HepG2 (cell line): ENCODE measurements at regions not wholly inside any gene's neighbourhood (a gene's known extent, or its start where the extent isn't known, plus 50 kb on each side); places are given as distances from the start of the nearest gene placed in this dataset.

Experiments
- ATAC-seq: fragments of 200-7000 bp; cut with Tn5 transposase; 3 replicates; pipeline ENCODE4 v1.9.1; 2020; ENCODE audit warnings: mild to moderate bottlenecking, moderate library complexity
- BruUV-seq: library from RNA; stranded (reverse); fragments of 400-500 nt; replicated peaks from 2 replicates; lab custom pipeline; 2021; lab: Mats Ljungman, UMichigan
- CTCF ChIA-PET: fragments of 300-600 bp; formaldehyde crosslinking; extraction: SDS; loops from one replicate; lab custom pipeline; 2021; ENCODE audit warnings: low total read pairs, inconsistent platforms, low intra/inter-chr PET ratio; lab: Yijun Ruan, JAX
- POLR2A ChIA-PET: fragments of 350-600 bp; sonication (Branson Sonifier 250); formaldehyde crosslinking; loops from one replicate; lab custom pipeline; 2020; ENCODE audit warnings: antibody characterized with exemption, inconsistent platforms; lab: Yijun Ruan, JAX
- DNase-seq: peaks from one replicate; pipeline ENCODE4 v3.0.0-alpha.2; 2015; ENCODE audit warnings: low spot score
- FAIRE-seq: peaks from 3 replicates; lab custom pipeline; 2011; peaks lifted over from hg19 to GRCh38; lab: Jason Lieb, UNC
- H2AFZ ChIP-seq: one replicate; pipeline ENCODE4 v1.6.1; 2011; ENCODE audit warnings: low read length, inconsistent platforms
- H3K27ac ChIP-seq: fragments of 300-600 bp; 3 replicates; pipeline ENCODE4 v1.8.0; 2011; ENCODE audit warnings: mixed run types, mild to moderate bottlenecking, mixed read lengths, low read length, inconsistent platforms; ENCODE audit not compliant: insufficient read depth; ENCODE audit errors: extremely low read length
- H3K27me3 ChIP-seq, 2 experiments: fragments of 200-600 bp in 1 of 2; 2 replicates in 1 of 2; 3 replicates in 1 of 2; pipeline versions ENCODE4 v1.6.0 to v1.8.0; 2011; ENCODE audit warnings: low read length in 2 of 2, mild to moderate bottlenecking in 2 of 2, moderate library complexity in 2 of 2, inconsistent platforms in 1 of 2; ENCODE audit not compliant: insufficient read depth in 2 of 2, control insufficient read depth in 1 of 2
- H3K36me3 ChIP-seq, 2 experiments: fragments of 200-600 bp in 1 of 2; replicated peaks in 1 of 2; 2 replicates in 1 of 2; 3 replicates in 1 of 2; pipeline versions ENCODE4 v1.5.1 to v1.8.0; 2011; ENCODE audit warnings: low read length in 2 of 2, inconsistent platforms in 1 of 2; ENCODE audit not compliant: insufficient read depth in 2 of 2, control insufficient read depth in 1 of 2
- H3K4me1 ChIP-seq: 2 replicates; pipeline ENCODE4 v1.5.1; 2012; ENCODE audit warnings: low read length, inconsistent platforms; ENCODE audit not compliant: insufficient read depth
- H3K4me2 ChIP-seq: 2 replicates; pipeline ENCODE4 v1.6.0; 2011; ENCODE audit warnings: low read depth, low read length, inconsistent platforms
- H3K4me3 ChIP-seq, 3 experiments: fragments of 200-600 bp in 1 of 3; sonication (generic), shearing (Covaris generic) in 1 of 3; replicated peaks in 1 of 3; 2 replicates each; pipeline ENCODE4 v1.5.1; 2011 to 2016; ENCODE audit warnings: low read length in 3 of 3, inconsistent platforms in 2 of 3, low read depth in 2 of 3, mild to moderate bottlenecking in 2 of 3, control low read depth in 1 of 3, mixed read lengths in 1 of 3; ENCODE audit not compliant: insufficient read depth in 1 of 3
- H3K79me2 ChIP-seq: one replicate; pipeline ENCODE4 v1.6.1; 2011; ENCODE audit warnings: low read length, inconsistent platforms; ENCODE audit not compliant: insufficient read depth
- H3K9ac ChIP-seq: 2 replicates; pipeline ENCODE4 v1.6.0; 2011; ENCODE audit warnings: mild to moderate bottlenecking, low read depth, low read length, inconsistent platforms; ENCODE audit not compliant: insufficient read depth
- H3K9me3 ChIP-seq: 2 replicates; pipeline ENCODE4 v1.5.1; 2012; ENCODE audit warnings: mild to moderate bottlenecking, low read length
- H4K20me1 ChIP-seq: 2 replicates; pipeline ENCODE4 v1.6.0; 2011; ENCODE audit warnings: inconsistent platforms, mild to moderate bottlenecking, low read length, moderate library complexity; ENCODE audit not compliant: insufficient read depth
- HNRNPK ChIP-seq: fragments of 200-400 bp; formaldehyde crosslinking; IDR thresholded peaks from 2 replicates; pipeline ENCODE4 v1.6.1; 2018; ENCODE audit warnings: low read length, low read depth, moderate library complexity, mild to moderate bottlenecking; ENCODE audit not compliant: poor library complexity, severe bottlenecking
- HNRNPUL1 ChIP-seq: fragments of 200-400 bp; formaldehyde crosslinking; IDR thresholded peaks from 2 replicates; pipeline ENCODE4 v1.6.1; 2017; ENCODE audit warnings: low read depth, mild to moderate bottlenecking, low read length, moderate library complexity
- MXD4 ChIP-seq: IDR thresholded peaks from 2 replicates; pipeline ENCODE4 v1.6.1; 2016; ENCODE audit warnings: mild to moderate bottlenecking, missing biosample characterization, missing genetic modification reagents
- NCOA5 ChIP-seq: sonication (generic); formaldehyde crosslinking; IDR thresholded peaks from 2 replicates; pipeline ENCODE4 v1.4.0; 2020; ENCODE audit warnings: missing genetic modification reagents
- RFX1 ChIP-seq: fragments of 450-650 bp; IDR thresholded peaks from 2 replicates; pipeline ENCODE4 v1.6.1; 2017
- RORA ChIP-seq: sonication (generic); formaldehyde crosslinking; IDR thresholded peaks from 2 replicates; pipeline ENCODE4 v1.5.0; 2020; ENCODE audit warnings: mild to moderate bottlenecking, missing genetic modification reagents, moderate library complexity
- SOX13 ChIP-seq, 3 experiments: fragments of 450-650 bp in 1 of 3; sonication (generic) in 1 of 3; formaldehyde crosslinking in 1 of 3; IDR thresholded peaks in 2 of 3; conservative IDR thresholded peaks in 1 of 3; 2 replicates each; pipeline versions ENCODE4 v1.5.0 to v1.6.1; 2016 to 2020; ENCODE audit warnings: antibody characterized with exemption in 1 of 3, mild to moderate bottlenecking in 1 of 3, missing compliant biosample characterization in 1 of 3, missing genetic modification reagents in 1 of 3, moderate library complexity in 1 of 3
- ZNF562 ChIP-seq: sonication (generic); formaldehyde crosslinking; IDR thresholded peaks from 2 replicates; pipeline ENCODE4 v1.8.0; 2022; ENCODE audit warnings: missing genetic modification reagents, borderline replicate concordance
- ZNF749 ChIP-seq: sonication (generic); formaldehyde crosslinking; IDR thresholded peaks from 2 replicates; pipeline ENCODE4 v1.8.0; 2022; ENCODE audit warnings: mild to moderate bottlenecking, missing genetic modification reagents, moderate library complexity, borderline replicate concordance
- in situ Hi-C: cut with HindIII; loops from 2 replicates; pipeline ENCODE4 v1.10.0; 2017; ENCODE audit warnings: low pct_unique_long_range_greater_than_20kb; ENCODE audit not compliant: extremely low pct_ligation_motif_present
- intact Hi-C: fragments of 100-400 bp; cut with micrococcal nuclease; formaldehyde crosslinking; loops from one replicate; pipeline ENCODE4 v1.10.0; 2022; ENCODE audit not compliant: unreplicated experiment
- TF ChIP-seq, protein P1 (sequence below): sonication (generic); formaldehyde crosslinking; IDR thresholded peaks from 2 replicates; pipeline ENCODE4 v1.5.0; 2020; ENCODE audit warnings: mild to moderate bottlenecking, missing genetic modification reagents, borderline replicate concordance
- TF ChIP-seq, protein P2 (sequence below): sonication (generic); formaldehyde crosslinking; IDR thresholded peaks from 2 replicates; pipeline ENCODE4 v1.4.0; 2020; ENCODE audit warnings: mild to moderate bottlenecking, missing genetic modification reagents, borderline replicate concordance
- TF ChIP-seq, protein P3 (sequence below): sonication (generic); formaldehyde crosslinking; IDR thresholded peaks from 2 replicates; pipeline ENCODE4 v1.5.0; 2020; ENCODE audit warnings: mild to moderate bottlenecking, missing genetic modification reagents

DNA sequence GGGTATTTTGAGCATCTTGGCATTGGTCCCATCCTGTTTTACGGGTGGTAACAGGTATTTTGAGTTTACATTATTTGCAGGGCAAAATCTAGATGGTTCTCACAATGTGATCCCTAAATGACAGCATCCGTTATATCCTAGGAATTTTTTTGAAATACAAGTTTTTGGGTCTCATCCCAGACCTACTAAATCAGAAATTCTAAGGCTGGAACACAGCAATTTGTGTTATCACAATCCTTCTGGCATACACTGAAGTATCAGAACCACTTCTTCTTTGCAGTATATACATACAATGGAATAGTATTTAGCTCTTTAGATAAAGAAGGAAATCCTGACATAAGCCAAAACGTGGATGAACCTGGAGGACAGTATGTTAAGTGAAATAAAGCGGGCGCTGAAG lies 104.1 kb upstream of the LSM6 start (continued):
- TF ChIP-seq, protein P1, sequence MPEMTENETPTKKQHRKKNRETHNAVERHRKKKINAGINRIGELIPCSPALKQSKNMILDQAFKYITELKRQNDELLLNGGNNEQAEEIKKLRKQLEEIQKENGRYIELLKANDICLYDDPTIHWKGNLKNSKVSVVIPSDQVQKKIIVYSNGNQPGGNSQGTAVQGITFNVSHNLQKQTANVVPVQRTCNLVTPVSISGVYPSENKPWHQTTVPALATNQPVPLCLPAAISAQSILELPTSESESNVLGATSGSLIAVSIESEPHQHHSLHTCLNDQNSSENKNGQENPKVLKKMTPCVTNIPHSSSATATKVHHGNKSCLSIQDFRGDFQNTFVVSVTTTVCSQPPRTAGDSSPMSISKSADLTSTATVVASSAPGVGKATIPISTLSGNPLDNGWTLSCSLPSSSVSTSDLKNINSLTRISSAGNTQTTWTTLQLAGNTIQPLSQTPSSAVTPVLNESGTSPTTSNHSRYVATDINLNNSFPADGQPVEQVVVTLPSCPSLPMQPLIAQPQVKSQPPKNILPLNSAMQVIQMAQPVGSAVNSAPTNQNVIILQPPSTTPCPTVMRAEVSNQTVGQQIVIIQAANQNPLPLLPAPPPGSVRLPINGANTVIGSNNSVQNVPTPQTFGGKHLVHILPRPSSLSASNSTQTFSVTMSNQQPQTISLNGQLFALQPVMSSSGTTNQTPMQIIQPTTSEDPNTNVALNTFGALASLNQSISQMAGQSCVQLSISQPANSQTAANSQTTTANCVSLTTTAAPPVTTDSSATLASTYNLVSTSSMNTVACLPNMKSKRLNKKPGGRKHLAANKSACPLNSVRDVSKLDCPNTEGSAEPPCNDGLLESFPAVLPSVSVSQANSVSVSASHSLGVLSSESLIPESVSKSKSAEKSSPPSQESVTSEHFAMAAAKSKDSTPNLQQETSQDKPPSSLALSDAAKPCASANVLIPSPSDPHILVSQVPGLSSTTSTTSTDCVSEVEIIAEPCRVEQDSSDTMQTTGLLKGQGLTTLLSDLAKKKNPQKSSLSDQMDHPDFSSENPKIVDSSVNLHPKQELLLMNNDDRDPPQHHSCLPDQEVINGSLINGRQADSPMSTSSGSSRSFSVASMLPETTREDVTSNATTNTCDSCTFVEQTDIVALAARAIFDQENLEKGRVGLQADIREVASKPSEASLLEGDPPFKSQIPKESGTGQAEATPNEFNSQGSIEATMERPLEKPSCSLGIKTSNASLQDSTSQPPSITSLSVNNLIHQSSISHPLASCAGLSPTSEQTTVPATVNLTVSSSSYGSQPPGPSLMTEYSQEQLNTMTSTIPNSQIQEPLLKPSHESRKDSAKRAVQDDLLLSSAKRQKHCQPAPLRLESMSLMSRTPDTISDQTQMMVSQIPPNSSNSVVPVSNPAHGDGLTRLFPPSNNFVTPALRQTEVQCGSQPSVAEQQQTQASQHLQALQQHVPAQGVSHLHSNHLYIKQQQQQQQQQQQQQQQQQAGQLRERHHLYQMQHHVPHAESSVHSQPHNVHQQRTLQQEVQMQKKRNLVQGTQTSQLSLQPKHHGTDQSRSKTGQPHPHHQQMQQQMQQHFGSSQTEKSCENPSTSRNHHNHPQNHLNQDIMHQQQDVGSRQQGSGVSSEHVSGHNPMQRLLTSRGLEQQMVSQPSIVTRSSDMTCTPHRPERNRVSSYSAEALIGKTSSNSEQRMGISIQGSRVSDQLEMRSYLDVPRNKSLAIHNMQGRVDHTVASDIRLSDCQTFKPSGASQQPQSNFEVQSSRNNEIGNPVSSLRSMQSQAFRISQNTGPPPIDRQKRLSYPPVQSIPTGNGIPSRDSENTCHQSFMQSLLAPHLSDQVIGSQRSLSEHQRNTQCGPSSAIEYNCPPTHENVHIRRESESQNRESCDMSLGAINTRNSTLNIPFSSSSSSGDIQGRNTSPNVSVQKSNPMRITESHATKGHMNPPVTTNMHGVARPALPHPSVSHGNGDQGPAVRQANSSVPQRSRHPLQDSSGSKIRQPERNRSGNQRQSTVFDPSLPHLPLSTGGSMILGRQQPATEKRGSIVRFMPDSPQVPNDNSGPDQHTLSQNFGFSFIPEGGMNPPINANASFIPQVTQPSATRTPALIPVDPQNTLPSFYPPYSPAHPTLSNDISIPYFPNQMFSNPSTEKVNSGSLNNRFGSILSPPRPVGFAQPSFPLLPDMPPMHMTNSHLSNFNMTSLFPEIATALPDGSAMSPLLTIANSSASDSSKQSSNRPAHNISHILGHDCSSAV (CRISPR knock-in tag): no peak
- no peak for TF ChIP-seq NCOA5 (CRISPR knock-in tag)
- no peak for TF ChIP-seq ZNF562
- TF ChIP-seq RORA: no peak
- TF ChIP-seq RFX1: no peak

DNA sequence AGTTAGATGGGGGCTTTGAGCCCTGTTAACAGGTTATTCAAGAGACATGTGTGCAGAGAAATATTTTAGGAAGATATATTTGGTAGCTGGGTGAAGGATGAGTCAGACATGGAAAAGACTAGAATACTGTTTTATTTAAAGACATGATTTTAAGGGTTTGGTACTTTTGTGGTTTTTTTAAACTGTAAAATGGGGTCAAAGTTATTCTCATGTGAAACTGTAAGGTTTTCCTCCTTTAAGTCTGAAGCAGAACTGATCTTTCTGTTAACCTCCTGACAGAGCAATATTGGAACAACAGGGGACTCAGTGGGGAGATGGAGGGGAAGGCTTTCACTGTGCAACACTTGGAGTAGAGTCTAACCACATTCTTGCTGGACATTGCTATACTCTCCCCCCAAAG lies 112.4 kb upstream of the LSM6 start:
- in situ Hi-C loops: no loop called here
- Histone ChIP-seq H2AFZ (no peak overlapping the region), H3K4me3 (no peak overlapping the region), H3K9ac (no peak overlapping the region), H3K9me3 (no peaks in the 10 kb centered on the region), H3K4me2 (no peak overlapping the region), H3K4me1 (no peaks in the 10 kb centered on the region), H3K27ac (no peak overlapping the region), H3K79me2 (no peaks in the 10 kb centered on the region), H3K27me3 (0 out of 5 replicates have a peak, but pooled peaks cover 0 to 1% of the 10 kb centered on the region in 2 experiments), H3K36me3 (no peaks in the 10 kb centered on the region), H4K20me1 (no peaks in the 10 kb centered on the region)
- FAIRE-seq (no peak), DNase-seq (no peak), ATAC-seq (no peak)
- intact Hi-C loops: no loop called here
- POLR2A ChIA-PET: no interaction called here
- CTCF ChIA-PET: no interaction called here
- BruUV-seq: no TSS peak
- TF ChIP-seq ZNF749 (CRISPR knock-in tag) (no peak), SOX13 (IDR thresholded peaks at IDR 0.05) (no peak), SOX13 (CRISPR knock-in tag; conservative IDR thresholded peaks at IDR 0.05 in 1 of 2, IDR thresholded peaks at IDR 0.05 in 1 of 2) (no peak), HNRNPUL1 (no peak), MXD4 (CRISPR knock-in tag) (no peak), HNRNPK (no peak)
- TF ChIP-seq, protein P2, sequence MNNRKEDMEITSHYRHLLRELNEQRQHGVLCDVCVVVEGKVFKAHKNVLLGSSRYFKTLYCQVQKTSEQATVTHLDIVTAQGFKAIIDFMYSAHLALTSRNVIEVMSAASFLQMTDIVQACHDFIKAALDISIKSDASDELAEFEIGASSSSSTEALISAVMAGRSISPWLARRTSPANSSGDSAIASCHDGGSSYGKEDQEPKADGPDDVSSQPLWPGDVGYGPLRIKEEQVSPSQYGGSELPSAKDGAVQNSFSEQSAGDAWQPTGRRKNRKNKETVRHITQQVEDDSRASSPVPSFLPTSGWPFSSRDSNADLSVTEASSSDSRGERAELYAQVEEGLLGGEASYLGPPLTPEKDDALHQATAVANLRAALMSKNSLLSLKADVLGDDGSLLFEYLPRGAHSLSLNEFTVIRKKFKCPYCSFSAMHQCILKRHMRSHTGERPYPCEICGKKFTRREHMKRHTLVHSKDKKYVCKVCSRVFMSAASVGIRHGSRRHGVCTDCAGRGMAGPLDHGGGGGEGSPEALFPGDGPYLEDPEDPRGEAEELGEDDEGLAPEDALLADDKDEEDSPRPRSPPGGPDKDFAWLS: no peak
- TF ChIP-seq, protein P3, sequence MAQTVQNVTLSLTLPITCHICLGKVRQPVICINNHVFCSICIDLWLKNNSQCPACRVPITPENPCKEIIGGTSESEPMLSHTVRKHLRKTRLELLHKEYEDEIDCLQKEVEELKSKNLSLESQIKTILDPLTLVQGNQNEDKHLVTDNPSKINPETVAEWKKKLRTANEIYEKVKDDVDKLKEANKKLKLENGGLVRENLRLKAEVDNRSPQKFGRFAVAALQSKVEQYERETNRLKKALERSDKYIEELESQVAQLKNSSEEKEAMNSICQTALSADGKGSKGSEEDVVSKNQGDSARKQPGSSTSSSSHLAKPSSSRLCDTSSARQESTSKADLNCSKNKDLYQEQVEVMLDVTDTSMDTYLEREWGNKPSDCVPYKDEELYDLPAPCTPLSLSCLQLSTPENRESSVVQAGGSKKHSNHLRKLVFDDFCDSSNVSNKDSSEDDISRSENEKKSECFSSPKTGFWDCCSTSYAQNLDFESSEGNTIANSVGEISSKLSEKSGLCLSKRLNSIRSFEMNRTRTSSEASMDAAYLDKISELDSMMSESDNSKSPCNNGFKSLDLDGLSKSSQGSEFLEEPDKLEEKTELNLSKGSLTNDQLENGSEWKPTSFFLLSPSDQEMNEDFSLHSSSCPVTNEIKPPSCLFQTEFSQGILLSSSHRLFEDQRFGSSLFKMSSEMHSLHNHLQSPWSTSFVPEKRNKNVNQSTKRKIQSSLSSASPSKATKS (CRISPR knock-in tag): no peak
